ENCODE measurements at regions not wholly inside any gene's neighbourhood (a gene's known extent, or its start where the extent isn't known, plus 50 kb on each side); places are given as distances from the start of the nearest gene placed in this dataset.
A peak's percentile ranks its signal among the peaks of the same experiment; 100 is the strongest.

- DNase-seq (ENCODE audit: low spot score in 2 of 2), result no peak
- Histone ChIP-seq H3K27me3 (peaks cover 0 to 14% of the 10 kb centered on the region in 2 donors), H3K4me3 (no peak overlapping the region), H3K36me3 (no peaks in the 10 kb centered on the region), H3K9me3 (peaks cover 0 to under 1% of the 10 kb centered on the region in 2 donors), H3K4me1 (no peaks in the 10 kb centered on the region), H3K27ac (no peak overlapping the region)
- no peak for TF ChIP-seq POLR2AphosphoS5 (IDR thresholded peaks at IDR 0.05)
- TF ChIP-seq POLR2A (IDR thresholded peaks at IDR 0.05), result no peak
- TF ChIP-seq CTCF (IDR thresholded peaks at IDR 0.05), result no peak
- intact Hi-C loops (cut with DNase I; ENCODE audit: low total_unique reads), result no loop called here
Observed at GRCh38 chr10:2852574-2853323, 214.6 kb upstream of the PFKP start.

GRCh38 chr10:2851566-2851965 is 215.8 kb upstream of the PFKP start:
- Histone ChIP-seq H3K4me3 (no peak overlapping the region), H3K27me3 (peaks cover 0 to 14% of the 10 kb centered on the region in 2 donors), H3K27ac (no peak overlapping the region), H3K9me3 (no peaks in the 10 kb centered on the region), H3K36me3 (no peaks in the 10 kb centered on the region), H3K4me1 (no peaks in the 10 kb centered on the region)
- no peak for TF ChIP-seq POLR2AphosphoS5 (IDR thresholded peaks at IDR 0.05)
- no peak for TF ChIP-seq CTCF (IDR thresholded peaks at IDR 0.05)
- intact Hi-C loops (cut with DNase I; ENCODE audit: low total_unique reads), result no loop called here
- DNase-seq (ENCODE audit: low spot score in 2 of 2), result no peak

GRCh38 chr10:2850202-2850601 is 217.1 kb upstream of the PFKP start:
- no peaks in the 10 kb centered on the region for H3K36me3 ChIP-seq
- H3K27ac ChIP-seq, result no peak overlapping the region
- no peak for DNase-seq (ENCODE audit: low spot score in 2 of 2)
- H3K4me1 ChIP-seq, result no peaks in the 10 kb centered on the region
- peaks cover 0 to 14% of the 10 kb centered on the region in 2 donors for H3K27me3 ChIP-seq
- TF ChIP-seq CTCF (IDR thresholded peaks at IDR 0.05) (no peak), POLR2A (IDR thresholded peaks at IDR 0.05) (no peak), POLR2AphosphoS5 (IDR thresholded peaks at IDR 0.05) (no peak)
- intact Hi-C loops (cut with DNase I; ENCODE audit: low total_unique reads), result no loop called here
- H3K9me3 ChIP-seq, result no peaks in the 10 kb centered on the region
- no peak overlapping the region for H3K4me3 ChIP-seq

GRCh38 chr10:2844925-2845324 is 222.4 kb upstream of the PFKP start:
- Histone ChIP-seq H3K36me3 (no peaks in the 10 kb centered on the region), H3K27ac (no peak overlapping the region), H3K4me3 (no peak overlapping the region), H3K4me1 (no peaks in the 10 kb centered on the region), H3K27me3 (peaks cover 0 to 6% of the 10 kb centered on the region in 2 donors), H3K9me3 (no peaks in the 10 kb centered on the region)
- TF ChIP-seq POLR2AphosphoS5 (IDR thresholded peaks at IDR 0.05), result no peak
- no peak for TF ChIP-seq POLR2A (IDR thresholded peaks at IDR 0.05)
- TF ChIP-seq CTCF (IDR thresholded peaks at IDR 0.05), result no peak
- intact Hi-C loops (cut with DNase I; ENCODE audit: low total_unique reads), result no loop called here
- DNase-seq (ENCODE audit: low spot score in 2 of 2), result no peak

GRCh38 chr10:2839081-2839725 is 228.1 kb upstream of the PFKP start:
- no peak for DNase-seq (ENCODE audit: low spot score in 2 of 2)
- no peaks in the 10 kb centered on the region for H3K4me1 ChIP-seq
- TF ChIP-seq POLR2AphosphoS5 (IDR thresholded peaks at IDR 0.05) (no peak), POLR2A (IDR thresholded peaks at IDR 0.05) (no peak), CTCF (IDR thresholded peaks at IDR 0.05) (peak in 2 of 3 donors; percentile 39 to 50)
- no peak overlapping the region for H3K4me3 ChIP-seq
- no peaks in the 10 kb centered on the region for H3K9me3 ChIP-seq
- peaks cover 0 to 35% of the 10 kb centered on the region in 2 donors for H3K27me3 ChIP-seq
- H3K27ac ChIP-seq, result no peak overlapping the region
- no peaks in the 10 kb centered on the region for H3K36me3 ChIP-seq
- intact Hi-C loops (cut with DNase I; ENCODE audit: low total_unique reads), result no loop called here
